ENCODE measurements at regions not wholly inside any gene's neighbourhood (a gene's known extent, or its start where the extent isn't known, plus 50 kb on each side); places are given as distances from the start of the nearest gene placed in this dataset.

DNA sequence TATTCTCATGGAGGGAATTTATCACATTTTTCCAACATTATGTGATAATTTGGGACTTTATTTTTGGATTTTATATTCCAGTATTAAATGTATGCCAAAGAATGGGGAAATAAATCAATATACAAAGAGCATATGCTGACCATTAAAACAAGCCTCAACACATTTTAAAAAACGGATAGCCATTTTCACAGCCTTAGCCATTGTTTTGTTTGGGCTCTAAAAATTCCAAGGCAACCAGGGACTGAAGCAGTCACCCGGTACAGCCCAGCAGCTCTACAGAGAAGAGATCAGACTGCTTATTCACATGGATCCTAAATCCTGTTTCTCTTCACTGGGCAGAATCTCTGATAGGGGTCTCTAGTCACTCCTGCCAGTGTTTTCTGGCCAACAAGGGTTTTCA, 150.2 kb upstream of the OGFRL1 start:
- TF ChIP-seq, protein P1, sequence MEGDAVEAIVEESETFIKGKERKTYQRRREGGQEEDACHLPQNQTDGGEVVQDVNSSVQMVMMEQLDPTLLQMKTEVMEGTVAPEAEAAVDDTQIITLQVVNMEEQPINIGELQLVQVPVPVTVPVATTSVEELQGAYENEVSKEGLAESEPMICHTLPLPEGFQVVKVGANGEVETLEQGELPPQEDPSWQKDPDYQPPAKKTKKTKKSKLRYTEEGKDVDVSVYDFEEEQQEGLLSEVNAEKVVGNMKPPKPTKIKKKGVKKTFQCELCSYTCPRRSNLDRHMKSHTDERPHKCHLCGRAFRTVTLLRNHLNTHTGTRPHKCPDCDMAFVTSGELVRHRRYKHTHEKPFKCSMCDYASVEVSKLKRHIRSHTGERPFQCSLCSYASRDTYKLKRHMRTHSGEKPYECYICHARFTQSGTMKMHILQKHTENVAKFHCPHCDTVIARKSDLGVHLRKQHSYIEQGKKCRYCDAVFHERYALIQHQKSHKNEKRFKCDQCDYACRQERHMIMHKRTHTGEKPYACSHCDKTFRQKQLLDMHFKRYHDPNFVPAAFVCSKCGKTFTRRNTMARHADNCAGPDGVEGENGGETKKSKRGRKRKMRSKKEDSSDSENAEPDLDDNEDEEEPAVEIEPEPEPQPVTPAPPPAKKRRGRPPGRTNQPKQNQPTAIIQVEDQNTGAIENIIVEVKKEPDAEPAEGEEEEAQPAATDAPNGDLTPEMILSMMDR (IDR thresholded peaks at IDR 0.05; ENCODE audit: control extremely low read depth in 1 of 3, insufficient read depth in 1 of 3, low read depth in 1 of 3, low read length in 3 of 3): no peak
- no peak for TF ChIP-seq SP4 (IDR thresholded peaks at IDR 0.05; ENCODE audit: low read length)
- no peak for TF ChIP-seq SIRT6 (IDR thresholded peaks at IDR 0.05; ENCODE audit: low read length)
- TF ChIP-seq, protein P2, sequence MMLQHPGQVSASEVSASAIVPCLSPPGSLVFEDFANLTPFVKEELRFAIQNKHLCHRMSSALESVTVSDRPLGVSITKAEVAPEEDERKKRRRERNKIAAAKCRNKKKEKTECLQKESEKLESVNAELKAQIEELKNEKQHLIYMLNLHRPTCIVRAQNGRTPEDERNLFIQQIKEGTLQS (IDR thresholded peaks at IDR 0.05; ENCODE audit: insufficient read depth, low read depth, low read length): no peak
- TF ChIP-seq EP300 (IDR thresholded peaks at IDR 0.05; ENCODE audit: borderline replicate concordance in 1 of 2, low read depth in 2 of 2, low read length in 2 of 2): no peak
- TF ChIP-seq YY1 (IDR thresholded peaks at IDR 0.05; ENCODE audit: low read depth, low read length): no peak
- no peak for TF ChIP-seq POLR2AphosphoS5 (IDR thresholded peaks at IDR 0.05; ENCODE audit: low read depth, low read length)
- TF ChIP-seq EGR1 (IDR thresholded peaks at IDR 0.05; ENCODE audit: borderline replicate concordance, low read depth, low read length): no peak
- TF ChIP-seq BACH1 (IDR thresholded peaks at IDR 0.05; ENCODE audit: low read length): no peak
- TF ChIP-seq TBP (IDR thresholded peaks at IDR 0.05; ENCODE audit: low read depth, low read length): no peak
- TF ChIP-seq RXRA (IDR thresholded peaks at IDR 0.05; ENCODE audit: insufficient read depth, low read depth, low read length): no peak
